GM21576 (cell line): ENCODE measurements at regions not wholly inside any gene's neighbourhood (a gene's known extent, or its start where the extent isn't known, plus 50 kb on each side); places are given as distances from the start of the nearest gene placed in this dataset.

Experiments
- ATAC-seq: cut with Tn5 transposase; IDR thresholded peaks from one replicate; pipeline ENCODE4 v1.9.1; 2021; ENCODE audit warnings: mild to moderate bottlenecking, moderate library complexity; ENCODE audit not compliant: unreplicated experiment

DNA sequence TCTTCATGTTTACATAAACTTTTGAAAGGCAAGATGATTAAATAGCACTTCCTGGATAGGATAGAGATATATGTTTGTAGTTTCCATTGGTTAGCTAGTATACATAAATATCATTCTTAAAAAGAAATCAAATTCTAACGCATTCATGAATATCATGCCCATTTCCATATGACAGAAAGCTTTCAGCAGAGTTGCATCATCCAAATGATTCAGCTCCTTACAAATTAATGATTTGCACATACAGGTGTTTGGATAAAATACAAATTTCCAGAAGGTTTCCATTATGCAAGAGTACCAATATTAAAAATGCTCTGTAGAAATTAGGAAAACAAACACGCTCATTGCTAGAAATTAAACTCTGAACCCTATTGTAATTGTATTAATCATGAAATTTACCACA is 264.4 kb downstream of the FOXG1 start:
- ATAC-seq = no peak

DNA sequence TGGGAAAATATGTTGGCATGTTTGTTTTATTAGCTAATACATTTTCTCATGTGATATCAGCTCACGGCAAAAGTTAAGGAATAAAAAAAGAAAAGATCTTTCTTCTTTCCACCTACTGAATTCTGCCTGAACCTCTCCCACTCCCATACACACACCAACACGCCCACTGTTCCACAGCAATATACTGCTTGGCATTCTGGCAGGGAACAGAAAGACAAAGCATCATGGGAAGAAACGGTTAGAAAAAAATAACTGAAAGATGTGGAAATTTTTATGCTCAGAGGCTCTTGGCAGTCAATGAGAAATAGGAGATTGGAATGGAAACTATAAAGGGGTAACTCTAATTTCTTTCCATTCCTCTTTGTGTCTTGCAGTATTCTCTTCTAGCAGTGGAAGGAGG is 268.5 kb downstream of the FOXG1 start:
- no peak for ATAC-seq

DNA sequence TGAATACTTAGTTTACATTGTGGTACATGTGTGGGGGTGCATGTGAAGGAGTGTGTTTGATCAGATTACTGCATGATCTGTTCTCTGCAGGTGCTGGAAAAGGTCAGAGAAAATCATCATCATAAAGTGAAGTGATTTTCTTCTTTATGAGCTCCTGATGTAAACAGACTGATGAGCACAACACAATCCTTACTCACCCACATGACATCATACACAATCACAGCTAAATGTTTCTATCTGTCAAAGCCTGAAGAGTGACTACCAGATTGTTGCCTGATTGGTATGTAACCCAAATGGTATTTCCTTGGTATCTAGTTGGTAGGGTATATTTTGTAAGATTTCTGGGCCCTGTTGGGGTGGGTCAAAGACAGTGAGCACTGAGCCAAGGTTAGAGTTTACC is 270.8 kb downstream of the FOXG1 start:
- no peak for ATAC-seq

DNA sequence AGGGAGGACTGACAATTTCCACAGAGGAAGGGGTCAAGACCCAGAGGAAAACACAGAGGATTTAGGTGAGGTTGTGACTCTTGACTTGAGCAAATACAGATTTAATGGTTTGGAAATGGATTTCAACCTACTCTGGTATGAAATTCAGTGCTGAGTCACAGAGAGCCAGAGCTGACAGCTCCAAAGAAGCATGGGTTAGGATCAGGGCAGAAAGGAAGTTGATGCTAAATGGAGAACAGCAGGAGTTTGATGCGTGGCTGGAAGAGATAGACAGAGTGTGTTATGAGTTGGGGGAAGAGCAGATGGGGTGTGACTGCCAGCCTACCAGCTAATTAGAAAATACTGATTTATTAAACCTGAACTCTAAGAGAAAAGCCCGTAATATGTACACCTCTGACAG is 272.6 kb downstream of the FOXG1 start:
- no peak for ATAC-seq

DNA sequence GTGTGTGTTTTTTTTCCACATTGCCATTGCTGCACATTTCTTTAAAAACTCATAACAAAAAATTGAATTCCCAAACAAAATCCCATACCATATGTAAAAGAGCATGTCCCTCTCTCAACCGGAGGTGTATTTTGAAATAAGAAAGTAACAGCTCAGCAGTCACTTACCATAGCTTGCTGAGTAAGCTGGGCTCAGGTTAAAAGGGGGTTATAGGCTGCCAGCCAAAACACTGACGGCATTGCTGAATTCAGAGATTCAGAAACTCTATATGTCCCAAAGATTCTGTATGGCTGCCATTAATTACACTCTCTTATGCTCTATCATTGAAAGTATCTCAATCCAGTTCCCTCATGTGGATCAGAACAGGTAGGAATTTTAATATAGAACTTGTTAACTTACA is 276.0 kb downstream of the FOXG1 start:
- ATAC-seq = no peak

DNA sequence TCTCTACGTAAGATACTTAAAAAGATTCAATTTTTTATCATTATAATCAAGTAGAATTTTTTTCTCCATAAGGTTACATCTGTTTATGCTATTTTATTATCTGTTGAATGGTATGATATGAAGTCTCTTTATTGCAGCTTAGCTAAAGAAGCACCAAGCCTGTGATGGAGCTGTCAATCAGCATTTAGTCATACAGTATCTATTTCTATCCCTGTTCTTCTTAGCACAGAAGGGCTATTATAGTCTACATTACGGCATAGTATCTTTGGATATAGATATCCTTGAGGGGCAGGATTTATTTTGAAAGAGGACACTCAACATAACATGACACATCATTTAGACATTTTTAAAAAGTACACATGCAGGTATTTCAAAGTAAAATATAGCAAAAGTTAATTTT is 277.1 kb downstream of the FOXG1 start:
- ATAC-seq = no peak

DNA sequence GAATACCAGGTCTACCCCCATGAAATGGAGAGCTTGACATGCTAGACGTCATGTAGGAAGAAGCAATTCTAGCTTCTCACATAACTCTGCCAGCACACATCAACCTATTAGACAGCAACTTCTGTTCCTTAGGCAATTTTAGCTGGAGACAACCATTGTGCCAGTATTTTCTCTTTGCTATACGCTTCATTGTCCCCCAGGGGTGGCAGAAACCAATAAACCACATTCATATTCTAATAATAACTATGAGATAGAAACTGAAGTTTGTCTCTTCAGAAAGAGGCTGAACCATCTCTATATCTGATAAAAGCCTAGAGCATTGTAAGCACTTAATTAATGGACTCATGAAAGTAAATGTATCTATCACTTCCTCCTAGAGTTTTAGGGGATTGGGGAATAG is 278.6 kb downstream of the FOXG1 start:
- no peak for ATAC-seq

DNA sequence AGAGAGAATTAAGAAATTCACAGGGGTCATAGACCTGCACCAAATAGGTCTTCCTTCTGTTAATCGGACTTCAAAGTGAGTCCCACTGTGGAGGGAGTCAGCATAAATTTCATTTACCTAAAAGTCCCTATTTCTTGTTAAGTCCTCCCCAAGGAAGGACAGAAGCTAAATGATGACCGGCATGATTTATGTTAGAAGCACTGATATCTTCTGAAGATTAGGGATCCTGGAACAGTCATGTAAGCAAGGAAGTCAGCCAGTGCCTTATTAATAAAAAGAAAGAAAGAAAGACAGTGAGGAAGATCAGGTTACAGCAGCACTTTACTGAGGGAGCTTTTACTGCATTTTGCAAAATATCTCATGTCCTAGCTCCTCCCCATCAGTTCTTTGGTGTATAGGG is 287.5 kb downstream of the FOXG1 start:
- no peak for ATAC-seq

DNA sequence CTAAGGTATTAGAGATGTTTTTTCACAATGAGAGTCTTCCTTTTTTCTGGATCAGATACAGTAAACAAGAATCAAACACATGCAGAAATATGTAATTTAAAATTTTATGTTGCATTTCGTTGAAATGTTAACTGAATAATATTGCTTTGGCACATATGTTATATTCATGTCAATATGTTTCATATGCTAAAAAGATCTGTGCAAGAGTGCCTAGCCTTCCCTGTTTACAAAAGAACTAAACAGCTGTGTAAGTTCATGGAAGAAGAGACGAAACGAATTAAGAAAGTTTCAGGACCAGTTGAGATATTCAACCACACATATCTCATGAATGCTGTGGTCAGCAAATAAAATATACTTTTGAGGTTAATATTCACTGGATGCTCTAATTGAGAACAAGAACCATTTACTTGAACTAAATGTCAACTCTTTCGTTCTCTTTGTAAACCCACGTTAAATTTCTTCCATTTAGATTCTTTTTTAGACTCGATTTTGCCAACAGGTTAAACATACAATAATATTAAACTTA is 289.5 kb downstream of the FOXG1 start:
- ATAC-seq = no peak

DNA sequence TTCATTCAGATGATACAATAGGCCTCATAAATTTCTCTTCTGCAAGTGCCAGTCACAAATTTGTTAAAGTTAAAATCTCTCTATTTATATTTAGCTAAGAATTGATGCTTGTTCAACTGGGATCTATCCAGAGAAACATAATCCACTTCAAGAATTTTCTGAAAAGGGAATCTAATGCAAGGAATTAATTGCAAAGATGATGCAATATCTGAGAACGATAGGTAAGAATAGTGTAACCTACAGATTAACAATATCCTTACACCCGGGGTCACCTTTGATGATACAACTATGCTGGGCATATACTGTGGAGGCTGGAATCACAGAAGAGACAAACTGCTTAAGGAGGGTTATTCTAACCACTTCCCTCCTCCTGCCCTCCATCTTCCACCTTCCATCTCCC is 295.1 kb downstream of the FOXG1 start:
- ATAC-seq = no peak

DNA sequence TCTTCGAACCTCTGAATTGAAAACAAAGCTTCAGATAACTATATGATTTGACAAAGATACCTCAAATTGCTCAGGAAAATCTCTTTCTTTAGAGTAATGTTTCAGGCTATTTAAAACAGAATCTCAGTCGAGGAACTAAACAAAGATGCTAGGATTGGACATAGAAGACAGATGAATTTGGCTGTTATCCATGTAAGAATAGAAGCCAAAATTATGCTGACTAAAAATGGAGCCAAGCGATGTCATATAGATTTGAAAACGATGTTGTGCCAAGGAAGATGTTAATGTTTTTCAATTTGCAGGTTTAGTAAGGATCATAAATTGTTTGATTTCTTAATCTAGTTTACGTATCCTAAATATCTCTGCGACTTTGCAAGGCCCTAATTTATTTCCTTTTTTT is 295.9 kb downstream of the FOXG1 start:
- no peak for ATAC-seq

DNA sequence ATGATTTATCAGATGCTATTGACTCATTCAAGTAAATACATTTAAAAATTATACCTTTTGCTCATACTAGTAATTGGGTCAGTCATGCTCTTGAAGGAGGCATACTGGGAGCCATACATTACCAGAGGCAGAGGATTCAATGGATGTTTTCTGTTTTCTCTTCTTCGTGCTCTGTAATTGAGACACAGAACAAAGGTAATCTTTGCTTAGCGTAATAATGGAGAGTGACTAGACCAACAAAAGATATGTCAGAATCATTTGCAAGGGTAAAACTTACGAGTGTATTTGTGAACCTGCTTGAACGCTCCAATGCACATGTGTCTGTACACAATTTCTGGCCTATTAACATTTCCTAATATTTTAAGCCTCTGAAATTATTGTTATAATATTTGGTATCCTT is 296.4 kb downstream of the FOXG1 start:
- ATAC-seq = no peak

DNA sequence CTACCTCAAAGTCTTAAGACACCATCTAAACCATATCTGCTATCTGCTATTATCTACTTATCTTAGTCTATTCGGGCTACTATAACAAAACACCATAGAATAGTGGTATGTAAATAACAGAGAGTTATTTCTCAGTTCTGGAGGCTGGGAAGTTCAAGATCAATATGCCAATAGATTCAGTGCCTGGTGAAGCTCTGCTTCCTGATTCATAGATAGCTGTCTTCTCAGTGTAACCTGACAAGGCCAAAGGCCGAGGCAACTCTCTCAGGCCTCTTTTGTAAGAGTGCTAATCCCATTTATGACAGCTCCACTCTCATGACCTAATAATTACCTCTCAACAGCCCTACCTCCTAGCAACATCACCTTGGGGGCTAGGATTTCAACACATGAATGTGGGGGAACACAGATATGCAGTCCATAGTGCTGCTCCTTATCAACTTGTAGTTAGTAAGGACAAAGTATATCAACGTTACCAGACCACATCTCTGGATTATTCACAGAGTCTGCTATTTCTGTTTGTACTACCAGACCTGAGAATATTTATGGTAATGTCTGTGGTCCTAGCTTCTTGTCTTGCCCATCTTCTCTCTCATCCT is 297.8 kb downstream of the FOXG1 start:
- ATAC-seq = no peak

DNA sequence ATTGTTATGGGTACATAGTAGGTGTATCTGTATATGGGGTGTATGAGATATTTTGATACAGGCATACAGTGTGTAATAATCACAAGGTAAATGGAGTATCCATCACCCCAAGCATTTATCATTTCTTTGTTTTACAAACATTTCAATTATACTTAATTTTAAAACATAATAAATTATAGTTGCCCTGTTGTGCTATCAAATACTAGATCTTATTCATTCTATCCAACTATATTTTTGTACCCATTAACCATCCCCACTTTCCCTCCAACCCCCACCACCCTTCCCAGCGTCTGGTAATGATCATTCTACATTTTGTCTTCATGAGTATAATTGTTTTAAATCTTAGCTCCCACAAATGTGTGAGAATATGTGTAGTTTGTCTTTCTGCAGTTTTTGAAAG is 302.6 kb downstream of the FOXG1 start:
- ATAC-seq = no peak

DNA sequence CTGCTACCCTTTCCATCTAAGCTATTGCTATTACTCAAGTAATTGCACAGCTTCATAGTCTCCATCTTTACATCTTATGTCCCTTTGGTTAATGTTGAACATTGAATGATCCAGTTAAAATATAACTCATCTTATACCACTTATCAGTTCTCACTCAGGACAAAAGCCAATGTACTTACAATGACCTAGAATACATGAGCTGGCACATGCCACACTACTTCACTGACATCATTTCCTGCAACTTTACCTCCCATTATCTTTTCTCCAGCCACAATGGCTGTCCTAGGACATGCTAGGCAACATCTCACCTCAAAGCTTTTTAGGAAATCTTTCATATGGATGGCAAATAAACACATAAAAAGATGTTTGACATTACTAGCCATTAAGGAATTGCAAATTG is 309.2 kb downstream of the FOXG1 start:
- no peak for ATAC-seq

DNA sequence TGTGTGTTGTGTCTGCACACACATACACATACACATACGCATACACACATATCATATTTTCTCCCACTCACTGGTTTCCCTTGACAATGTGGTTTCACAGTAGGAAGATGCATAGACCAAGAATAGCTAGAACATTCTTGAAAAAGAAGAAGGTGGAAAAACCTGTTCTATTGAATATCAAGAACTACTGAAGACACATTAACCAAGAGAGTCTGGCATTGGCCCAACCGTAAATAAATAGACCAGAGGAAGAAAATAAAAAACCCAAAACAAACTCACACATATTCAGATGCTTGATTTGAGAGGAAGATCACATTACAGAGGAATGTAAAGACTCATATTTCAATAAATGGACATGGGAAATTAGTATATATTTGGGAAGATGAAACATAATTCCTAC is 311.3 kb downstream of the FOXG1 start:
- no peak for ATAC-seq

DNA sequence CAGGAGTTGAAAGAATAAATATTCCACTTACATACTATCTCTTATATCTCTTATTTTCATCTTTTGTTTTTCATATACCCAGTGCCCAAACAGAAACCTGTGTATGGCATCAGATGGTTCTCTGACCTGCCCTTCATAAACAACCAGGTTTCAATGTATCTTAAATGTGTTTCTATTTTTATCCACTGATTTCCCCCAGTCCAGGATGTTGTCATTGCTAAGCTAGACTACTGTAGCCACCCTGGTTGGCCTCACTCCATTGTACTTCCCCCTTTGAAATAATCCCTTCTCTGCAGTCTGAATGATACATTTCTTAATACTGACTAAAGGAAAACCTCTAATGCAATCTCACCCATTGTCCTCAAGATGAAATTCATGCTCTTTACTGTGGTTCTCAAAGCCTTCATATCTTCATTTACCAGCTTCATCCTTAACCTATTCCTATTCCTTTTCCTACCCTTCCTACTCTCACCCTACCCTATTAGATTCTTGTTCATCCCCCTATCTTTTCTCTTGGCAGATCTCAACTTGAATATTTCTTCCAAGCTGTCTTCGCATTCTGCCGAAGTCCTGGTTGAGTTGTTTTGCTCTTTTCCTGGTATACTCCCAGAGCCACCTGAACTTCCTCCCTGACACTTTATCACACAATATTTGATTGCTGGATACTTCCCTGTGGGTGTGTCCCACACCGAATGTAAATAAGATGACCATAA is 312.4 kb downstream of the FOXG1 start:
- no peak for ATAC-seq

DNA sequence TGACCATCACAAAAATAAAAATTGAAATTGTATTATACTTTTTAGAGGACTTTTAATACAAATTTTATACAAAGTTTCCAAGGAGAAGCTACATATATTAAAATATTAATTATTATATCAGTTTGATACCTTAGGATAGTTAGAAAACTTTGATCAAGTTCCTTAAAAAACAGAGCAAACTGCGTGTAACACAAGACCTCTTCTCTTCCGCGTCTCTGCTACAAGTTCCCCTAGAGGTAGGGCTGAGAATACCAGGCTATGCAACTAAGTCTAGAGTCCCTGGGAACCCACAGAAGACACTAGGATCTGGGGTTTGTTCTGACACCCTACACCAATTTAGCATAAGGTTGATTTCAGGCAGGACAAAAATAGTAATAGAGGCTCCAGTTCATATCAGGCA is 319.0 kb downstream of the FOXG1 start:
- no peak for ATAC-seq

DNA sequence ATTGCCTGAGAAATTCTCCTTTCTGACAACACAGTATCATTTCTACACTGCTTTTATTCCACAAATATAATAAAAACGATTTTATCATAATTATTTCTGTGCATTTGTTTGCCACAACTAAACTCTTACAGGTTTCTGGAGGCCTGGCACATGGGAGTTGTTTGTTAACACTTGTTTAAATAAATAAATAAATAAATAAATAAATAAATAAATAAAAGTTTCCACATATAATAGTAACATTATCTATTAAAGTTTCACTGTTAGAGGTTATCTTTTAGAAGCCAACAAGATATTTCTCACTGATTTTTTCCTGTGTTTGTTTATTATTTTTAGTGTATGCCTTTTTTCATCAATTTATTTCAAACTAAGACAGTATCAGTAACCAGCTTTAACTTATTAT is 323.3 kb downstream of the FOXG1 start:
- no peak for ATAC-seq

DNA sequence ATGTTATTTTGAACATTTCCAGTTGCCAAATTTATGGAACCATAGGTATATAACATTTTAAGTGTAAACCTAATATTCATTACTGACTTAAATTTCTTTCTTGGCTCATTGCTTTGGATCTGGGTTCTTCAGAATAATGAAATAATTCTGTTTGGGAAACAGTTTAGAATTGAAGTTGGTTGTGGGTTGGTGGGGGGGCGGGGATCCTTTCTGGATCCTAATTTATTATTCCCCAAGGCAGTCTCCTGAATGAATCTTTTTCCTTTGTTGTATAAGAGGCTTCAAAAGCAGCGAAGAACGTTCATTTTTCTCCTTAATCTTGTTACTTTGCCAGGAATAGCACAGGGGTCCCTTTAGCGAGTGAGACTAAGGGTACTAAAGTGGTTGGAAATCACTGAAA is 325.5 kb downstream of the FOXG1 start:
- no peak for ATAC-seq

DNA sequence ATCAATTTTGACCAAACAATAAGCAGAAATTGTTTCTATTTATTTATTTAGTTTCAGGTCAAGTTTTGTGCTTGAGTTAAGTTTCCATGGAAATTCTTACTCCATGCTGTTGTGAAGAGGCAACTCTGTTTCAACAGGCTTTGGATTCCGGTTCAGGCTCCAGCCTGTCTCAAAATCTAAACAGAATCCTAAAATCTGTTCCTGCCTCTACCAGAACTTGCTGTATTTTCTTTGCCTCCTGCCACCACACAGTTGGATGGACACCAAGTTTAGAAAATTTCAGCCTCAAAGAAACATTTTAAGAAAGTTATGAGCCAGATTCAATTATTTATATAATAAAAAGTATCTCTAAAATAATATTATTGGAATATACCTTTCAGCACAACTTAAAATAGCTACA is 330.9 kb downstream of the FOXG1 start:
- ATAC-seq = no peak

DNA sequence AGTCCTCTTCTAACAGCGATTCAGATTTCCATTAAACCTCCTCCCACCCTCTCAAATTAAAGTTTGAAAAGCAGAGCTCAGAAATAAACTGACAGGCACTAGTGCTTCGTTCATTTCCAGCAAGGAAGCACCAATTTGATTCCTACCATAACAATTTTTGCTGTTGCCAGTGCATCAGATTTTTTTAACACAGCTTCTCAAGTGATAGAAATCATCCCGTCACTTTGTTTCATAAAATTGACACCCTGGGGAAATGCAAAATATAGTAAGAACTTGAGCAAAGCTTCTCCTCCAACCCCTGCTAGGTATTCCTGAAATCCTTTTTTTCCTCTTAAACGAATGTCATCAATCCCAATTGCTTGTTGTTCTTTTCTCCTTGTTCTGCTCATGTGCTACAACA is 332.1 kb downstream of the FOXG1 start:
- ATAC-seq = no peak

DNA sequence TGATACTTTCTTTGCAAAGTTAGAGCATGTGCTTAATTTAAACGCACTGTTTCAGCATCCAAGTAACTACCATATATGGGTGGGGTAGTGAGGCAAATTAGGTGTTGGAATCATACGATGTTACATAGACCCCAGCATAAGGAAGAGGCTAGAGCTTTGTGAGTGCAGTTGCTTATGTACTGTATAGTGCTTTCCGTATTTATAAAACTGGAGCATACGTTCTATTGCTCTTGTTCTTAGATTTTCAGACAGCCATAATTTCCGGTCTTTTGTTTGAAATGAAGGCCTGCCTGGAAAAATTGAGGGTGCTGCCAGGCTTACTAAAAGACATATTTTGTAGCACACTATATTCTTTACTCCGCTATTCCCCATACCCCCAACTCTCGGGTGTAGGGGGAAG is 335.7 kb downstream of the FOXG1 start:
- no peak for ATAC-seq
